Fibroblast of pulmonary artery (primary cell): ENCODE measurements at regions not wholly inside any gene's neighbourhood (a gene's known extent, or its start where the extent isn't known, plus 50 kb on each side); places are given as distances from the start of the nearest gene placed in this dataset.
A peak's percentile ranks its signal among the peaks of the same experiment; 100 is the strongest.

Experiments used
- DNase-seq: peaks from one replicate; pipeline ENCODE4 v3.0.0-alpha.2; 2010; ENCODE audit warnings: low read depth
- H3K4me3 ChIP-seq: replicated peaks from 2 replicates; pipeline ENCODE4 v1.5.1; 2011; ENCODE audit warnings: low read depth, mild to moderate bottlenecking, control low read depth, low read length, moderate library complexity
- TF ChIP-seq, protein P1 (sequence below): IDR thresholded peaks from 2 replicates; pipeline ENCODE4 v1.5.1; 2011; ENCODE audit warnings: mild to moderate bottlenecking, control low read depth, low read length, inconsistent platforms; ENCODE audit errors: missing control alignments

DNA sequence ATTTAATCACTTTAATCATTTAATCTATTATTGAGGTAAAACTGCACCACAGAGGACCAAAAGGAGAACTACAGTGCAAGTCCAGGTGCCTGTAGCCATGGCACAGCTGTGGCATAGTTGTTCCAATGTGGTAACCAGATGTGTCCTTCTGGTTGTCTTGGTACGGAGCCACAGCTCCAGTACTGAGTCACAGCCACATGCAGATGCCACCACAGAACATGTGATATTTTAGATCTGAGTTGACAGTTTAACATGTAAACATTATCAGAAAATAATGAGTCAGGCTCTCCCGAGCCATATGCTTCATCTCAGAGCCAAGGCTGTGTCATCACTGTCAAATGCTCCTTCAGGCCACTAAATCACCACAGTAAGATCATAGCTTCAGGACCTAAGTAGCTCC lies 56.4 kb upstream of the RGS7 start:
- TF ChIP-seq, protein P1, sequence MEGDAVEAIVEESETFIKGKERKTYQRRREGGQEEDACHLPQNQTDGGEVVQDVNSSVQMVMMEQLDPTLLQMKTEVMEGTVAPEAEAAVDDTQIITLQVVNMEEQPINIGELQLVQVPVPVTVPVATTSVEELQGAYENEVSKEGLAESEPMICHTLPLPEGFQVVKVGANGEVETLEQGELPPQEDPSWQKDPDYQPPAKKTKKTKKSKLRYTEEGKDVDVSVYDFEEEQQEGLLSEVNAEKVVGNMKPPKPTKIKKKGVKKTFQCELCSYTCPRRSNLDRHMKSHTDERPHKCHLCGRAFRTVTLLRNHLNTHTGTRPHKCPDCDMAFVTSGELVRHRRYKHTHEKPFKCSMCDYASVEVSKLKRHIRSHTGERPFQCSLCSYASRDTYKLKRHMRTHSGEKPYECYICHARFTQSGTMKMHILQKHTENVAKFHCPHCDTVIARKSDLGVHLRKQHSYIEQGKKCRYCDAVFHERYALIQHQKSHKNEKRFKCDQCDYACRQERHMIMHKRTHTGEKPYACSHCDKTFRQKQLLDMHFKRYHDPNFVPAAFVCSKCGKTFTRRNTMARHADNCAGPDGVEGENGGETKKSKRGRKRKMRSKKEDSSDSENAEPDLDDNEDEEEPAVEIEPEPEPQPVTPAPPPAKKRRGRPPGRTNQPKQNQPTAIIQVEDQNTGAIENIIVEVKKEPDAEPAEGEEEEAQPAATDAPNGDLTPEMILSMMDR = no peak
- H3K4me3 ChIP-seq = no peak overlapping the region
- peak; percentile 36 for DNase-seq

DNA sequence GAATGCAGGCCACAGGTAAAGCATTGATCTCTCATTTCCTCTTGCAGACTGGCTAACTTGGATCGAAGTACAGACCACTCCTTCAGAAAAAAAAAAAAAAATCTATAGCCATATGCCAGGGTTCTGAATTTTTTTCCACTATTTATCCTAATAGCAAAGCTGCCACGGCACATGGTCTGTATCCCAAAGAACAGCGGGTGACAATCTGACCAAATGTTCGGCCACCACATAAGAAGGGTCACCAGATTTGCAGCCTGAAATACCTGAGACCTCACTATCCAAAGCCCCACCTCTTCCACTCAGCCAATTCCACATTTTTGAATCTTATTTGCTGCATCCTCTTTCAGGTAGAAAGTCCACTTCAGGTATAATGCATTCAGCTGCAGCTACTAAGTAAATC lies 55.6 kb upstream of the RGS7 start:
- TF ChIP-seq, protein P1 = no peak
- DNase-seq = no peak
- H3K4me3 ChIP-seq = no peak overlapping the region

DNA sequence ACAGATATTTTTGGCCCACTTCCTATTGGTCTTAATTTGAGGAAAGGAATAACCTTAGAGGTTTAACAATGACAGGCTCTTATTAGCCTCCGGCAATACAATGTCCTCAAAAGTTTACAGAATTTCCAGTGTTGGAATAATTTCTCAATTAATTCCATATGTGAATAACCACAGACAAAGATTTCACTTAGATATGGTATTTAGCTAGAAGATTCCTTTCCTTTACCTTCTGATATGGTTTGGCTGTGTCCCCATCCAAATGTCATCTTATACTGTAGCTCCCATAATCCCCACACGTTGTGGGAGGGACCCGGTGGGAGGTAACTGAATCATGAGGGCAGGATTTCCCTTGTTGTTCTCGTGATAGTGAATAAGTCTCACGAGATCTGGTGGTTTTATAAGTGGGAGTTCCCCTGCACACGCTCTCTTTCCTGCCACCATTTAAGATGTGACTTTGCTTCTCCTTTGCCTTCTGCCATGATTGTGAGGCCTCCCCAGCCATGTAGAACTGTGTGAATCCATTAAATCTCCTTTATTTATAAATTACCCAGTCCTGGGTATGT lies 54.9 kb upstream of the RGS7 start:
- TF ChIP-seq, protein P1 = no peak
- no peak overlapping the region for H3K4me3 ChIP-seq
- no peak for DNase-seq

DNA sequence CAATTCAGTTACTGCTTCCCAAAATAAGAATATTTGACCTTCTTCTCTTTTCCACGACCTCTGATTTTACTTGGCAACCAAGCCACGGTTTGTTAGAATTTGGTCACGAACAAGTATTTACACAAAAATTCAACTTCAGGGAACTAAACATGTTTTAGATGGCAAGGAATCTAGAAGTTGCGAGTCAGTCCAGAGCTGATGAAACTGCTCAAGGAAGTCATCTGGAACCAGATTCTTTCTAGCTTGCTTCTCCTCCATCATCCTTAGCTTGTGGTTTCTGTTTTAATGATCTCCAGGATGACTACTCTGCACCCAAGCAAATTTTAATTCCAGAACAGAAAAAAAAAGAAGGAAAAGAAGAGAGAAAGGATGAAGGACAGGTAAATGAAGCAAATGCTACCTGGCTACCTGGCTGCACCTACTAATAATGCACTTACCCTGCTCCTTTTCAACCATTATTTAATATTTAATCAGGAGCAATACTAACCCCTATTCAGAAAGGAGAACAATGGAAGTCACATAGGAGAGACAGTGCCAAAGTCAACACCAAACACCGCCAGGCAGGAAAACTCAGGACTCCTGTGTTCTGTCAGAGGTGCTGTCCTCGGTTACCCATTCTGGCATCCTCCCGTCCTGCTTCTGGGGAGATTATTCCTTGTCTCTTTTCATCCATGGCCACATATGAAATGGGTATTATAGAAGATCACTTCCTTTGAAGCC lies 54.2 kb upstream of the RGS7 start:
- TF ChIP-seq, protein P1 = no peak
- no peak overlapping the region for H3K4me3 ChIP-seq
- DNase-seq = no peak

DNA sequence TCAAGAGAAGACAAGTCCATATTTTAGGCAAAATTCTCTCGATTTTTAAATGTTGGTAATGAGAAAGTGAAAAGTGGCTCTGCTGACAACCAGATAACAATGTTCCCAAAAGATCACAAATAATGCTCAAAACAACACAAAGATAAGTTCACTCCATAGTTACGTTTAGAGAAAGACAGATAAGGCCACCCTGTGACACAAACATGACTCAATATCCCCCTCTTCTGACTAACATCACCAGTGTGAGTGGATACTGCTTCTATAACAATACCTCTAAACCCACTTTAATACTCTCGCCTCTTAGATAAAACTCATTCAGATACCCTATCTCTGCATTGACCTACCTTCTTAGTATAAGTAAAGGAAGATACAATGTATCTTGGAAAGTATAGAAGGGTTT lies 51.2 kb upstream of the RGS7 start:
- peak; percentile 27 for DNase-seq
- no peak overlapping the region for H3K4me3 ChIP-seq
- TF ChIP-seq, protein P1 = no peak
